NCI-H2227 (cell line): ENCODE measurements at regions not wholly inside any gene's neighbourhood (a gene's known extent, or its start where the extent isn't known, plus 50 kb on each side); places are given as distances from the start of the nearest gene placed in this dataset.
"Not testable (repeated sequence)": the region's sequence is repeated elsewhere in the genome, so short reads cannot be mapped to it uniquely, and the experiment has no call there.

Source experiments
- DNase-seq: peaks from one replicate; lab custom pipeline; 2025; ENCODE audit not compliant: unreplicated experiment; lab: John Stamatoyannopoulos, UW

DNA sequence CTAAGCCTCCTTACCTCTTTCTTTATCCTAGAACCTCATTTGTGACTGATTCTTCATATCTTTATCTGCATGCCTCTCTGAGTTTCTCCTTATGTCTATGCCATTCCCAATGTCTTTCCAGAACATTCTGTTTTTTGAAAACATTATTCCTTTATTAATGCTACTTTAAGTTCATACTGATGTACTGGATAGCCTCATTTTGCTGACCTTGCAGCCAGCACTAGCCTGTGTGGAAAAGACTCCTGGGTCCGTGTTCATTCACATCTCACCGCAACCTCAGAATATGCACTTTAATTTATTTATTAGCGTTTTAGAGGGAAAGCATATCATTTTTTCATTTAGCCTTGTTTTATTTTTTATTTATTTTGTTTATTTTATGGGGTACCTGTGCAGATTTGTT is 208.1 kb upstream of the NPVF start:
- no peak for DNase-seq

DNA sequence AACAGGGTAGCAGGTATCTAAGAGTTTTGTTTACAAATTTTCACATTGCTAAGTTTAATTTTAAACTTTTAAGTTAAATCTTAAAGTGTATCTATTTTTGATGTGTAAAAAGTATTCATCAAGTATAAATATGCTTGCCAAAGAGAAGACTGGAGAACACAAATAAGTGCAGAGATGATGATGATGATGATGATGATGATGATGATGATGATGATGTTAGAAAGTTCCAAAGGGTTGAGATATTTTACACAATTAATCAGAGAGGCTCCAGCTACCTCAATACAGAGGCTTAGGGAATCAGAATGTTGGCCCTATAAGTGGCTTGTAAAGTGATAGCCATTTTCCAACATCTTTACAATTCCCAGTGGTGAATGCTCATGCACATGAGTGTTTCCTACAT is 209.0 kb upstream of the NPVF start:
- no peak for DNase-seq

DNA sequence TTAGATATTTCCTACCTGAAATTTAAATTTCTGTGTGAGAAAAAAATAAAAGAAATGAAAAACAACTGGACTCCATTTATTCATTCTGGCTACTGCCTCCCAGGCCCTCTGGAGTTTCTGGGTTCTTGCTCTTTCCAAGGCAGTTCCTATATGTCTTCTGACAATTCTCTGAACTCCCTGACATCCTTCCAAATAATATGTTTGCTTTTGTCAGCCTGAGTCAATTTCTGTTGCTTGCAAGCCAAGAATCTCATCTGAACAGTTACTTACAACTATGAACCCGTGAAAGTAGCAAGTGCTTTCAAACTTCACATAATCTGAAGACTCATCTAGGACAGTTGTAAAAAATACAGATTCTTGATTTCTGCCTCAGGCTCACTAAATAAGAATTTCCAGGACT is 216.7 kb upstream of the NPVF start:
- DNase-seq, result no peak

- no peak for DNase-seq
These were observed 220.0 kb upstream of the NPVF start for GRCh38 chr7:25448301-25448700.

- peak; percentile 18 for DNase-seq
These were observed 225.7 kb upstream of the NPVF start for GRCh38 chr7:25454020-25454419.

- DNase-seq, result peak; percentile 18
These were observed 226.3 kb upstream of the NPVF start for GRCh38 chr7:25454562-25455041.

- no peak for DNase-seq
These were observed 227.5 kb upstream of the NPVF start for GRCh38 chr7:25455683-25456251.

GRCh38 chr7:25456467-25457171 is 228.3 kb upstream of the NPVF start:
- no peak for DNase-seq

GRCh38 chr7:25459057-25459456 is 230.8 kb upstream of the NPVF start:
- no peak for DNase-seq

DNA sequence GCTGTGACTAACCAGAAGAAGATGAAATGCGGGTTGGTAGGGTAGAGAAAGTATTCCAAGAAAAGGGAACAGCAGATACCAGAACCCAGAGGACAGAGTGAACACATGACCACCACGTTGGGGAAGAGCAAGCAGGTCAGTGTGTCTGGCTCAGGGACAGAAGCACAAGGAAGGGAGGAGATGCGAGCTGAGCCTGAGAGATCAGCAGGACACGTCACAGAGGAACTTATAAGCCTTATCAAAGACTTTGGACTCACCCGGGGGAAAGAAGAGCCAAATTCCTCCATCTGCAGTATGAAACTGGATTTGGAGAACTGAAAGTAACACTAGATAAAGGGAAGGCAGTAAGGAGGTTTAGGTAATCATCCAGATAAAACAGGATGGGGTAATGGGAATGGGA is 232.1 kb upstream of the NPVF start:
- DNase-seq, result no peak

GRCh38 chr7:25469669-25470068 is 241.4 kb upstream of the NPVF start:
- DNase-seq, result no peak

GRCh38 chr7:25476863-25477499 is 248.7 kb upstream of the NPVF start:
- DNase-seq, result no peak

DNA sequence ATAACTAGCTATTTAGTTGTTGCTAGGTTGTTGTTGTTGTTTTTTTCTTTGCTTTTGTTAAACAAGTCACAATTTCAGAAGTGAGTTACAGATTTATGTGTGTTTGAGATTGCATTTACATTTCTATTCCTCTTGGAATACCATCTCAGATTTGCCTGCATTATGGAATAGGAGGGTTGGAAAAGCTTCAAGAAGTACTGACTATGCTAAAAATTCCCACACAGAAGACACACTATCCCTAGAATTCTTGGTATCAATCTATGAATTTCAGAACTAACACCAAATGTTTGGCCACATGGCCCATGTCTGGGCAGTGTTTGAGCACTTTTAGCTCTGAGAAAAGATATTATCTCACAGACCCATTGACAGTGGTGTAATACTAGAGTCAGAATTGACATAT is 249.9 kb upstream of the NPVF start:
- DNase-seq, result not testable (repeated sequence)

DNA sequence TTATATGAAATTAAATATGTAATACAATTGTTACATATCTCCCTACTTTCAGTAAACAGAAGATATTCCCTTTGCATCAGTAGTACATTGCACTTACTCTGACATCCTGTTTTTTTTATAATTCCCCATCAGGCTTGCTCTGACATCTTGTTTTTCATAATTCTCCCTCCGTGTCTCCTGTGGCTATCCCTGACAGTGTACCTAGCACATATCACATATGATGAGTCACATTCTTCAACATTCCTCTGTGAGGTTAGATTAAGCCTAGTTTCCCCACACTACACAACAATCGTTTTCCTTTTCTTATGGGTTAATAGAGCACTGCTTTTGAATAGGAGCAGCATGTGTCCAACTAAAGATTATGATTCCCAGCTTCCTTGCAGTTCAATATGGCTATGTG is 250.6 kb upstream of the NPVF start:
- DNase-seq, result no peak

DNA sequence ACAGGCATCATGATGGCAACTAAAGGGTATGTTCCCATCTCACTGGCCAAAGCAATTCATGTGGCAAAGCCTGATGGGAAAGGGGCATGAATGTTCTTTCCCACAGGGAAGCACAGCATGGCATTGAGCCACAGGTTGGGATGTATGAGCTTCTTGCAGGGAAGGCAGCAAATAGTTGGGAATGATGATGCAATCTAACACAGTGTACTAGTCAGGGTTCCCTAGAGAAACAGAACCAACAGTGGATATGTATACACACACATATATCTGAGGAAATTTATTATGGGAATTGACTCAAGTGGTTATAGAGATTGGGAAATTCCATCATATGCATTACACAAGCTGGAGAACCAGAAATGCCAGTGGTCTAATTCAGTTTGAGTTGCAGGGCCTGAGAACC is 253.6 kb upstream of the NPVF start:
- no peak for DNase-seq

GRCh38 chr7:25482631-25483030 is 254.3 kb upstream of the NPVF start:
- no peak for DNase-seq

- DNase-seq, result no peak
These were observed 256.7 kb upstream of the NPVF start for GRCh38 chr7:25485026-25485425.

DNA sequence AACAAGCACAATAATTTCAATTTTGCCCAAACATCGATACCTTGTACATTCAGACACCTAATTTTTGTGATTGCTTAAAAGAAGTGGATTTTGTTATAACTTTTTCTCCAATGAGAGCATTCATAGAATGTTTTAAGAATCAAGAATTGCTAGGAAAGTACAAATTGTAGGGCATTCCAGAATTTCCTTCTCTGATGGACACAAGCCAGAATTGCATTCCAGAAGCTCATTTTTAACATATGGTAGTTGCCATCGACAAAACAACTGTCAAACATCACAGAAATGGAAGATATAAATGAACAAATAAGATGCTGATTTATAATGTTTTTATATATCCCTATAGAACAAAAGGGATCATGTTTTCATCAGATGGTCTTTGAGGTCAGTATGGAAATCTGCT is 258.4 kb upstream of the NPVF start:
- DNase-seq, result no peak

DNA sequence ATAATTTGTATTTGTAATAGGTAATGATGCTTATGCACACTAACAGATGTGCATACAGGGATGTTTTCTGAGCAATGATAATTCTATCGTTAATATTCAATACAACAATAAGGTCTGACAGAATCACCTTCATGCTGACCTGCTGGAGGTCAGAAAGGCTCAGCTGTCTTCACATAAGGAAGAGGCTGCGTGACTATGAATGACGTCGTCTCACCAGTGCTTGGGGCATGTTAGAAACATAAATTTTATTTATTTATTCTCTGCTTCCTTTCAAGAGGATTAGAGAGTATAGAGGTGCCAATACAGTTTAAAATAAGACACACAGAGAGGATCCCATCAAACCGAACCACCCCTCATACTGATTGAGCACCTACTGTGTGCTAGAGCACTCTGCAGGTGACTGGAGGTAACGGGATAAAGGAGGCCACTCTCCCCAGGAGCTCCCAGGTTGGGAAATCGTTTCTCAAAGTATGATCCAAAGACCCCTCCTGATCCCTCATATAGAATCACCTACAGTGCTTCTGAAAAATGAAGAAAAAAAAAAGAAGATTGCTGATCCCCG is 265.6 kb upstream of the NPVF start:
- no peak for DNase-seq

- DNase-seq, result peak; percentile 18
These were observed 266.6 kb upstream of the NPVF start for GRCh38 chr7:25494896-25495295.

DNA sequence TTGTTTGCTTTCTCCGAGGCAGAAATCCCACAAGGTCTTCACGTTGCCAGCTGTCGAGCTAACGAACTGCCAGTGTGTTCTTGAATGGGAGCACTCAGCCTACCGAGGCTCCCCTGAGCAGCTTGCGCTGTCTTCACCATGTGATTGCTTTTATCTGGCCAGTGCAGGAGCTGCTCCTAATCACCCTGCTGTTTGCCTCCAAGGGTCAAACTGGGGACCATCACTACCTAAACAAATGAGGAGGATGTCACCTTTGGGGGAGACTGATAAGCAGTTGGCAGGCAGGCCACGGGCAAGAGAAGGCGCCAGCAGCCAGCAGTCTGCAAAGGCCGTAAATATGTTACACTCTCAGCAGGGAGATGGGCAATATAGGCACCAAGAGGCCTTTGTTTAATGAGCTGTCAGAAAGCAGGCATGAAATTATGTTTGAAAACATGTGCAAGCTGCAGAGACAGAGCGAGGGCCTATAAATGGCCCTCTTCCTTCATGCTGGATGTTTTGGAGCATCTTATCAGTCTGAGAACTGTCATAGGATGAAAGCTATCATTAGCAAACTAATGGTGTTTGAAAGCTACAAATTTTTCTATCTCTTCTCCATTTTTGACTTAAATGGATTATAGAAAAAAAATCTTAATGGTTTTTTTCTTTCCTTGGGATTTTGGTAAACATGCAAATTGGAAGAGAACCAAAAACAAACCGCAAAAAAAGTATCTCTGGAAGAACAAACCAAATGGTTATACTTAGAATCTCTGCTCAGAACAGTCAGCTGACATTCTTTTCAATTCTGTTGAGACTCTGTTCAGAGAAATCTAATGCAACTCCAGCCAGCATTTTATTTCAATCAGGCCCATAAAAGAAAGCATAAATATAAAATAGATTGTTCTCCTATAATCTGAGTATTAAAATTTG is 267.3 kb upstream of the NPVF start:
- DNase-seq, result peak; percentile 72
